GM19395 (cell line): ENCODE measurements at regions not wholly inside any gene's neighbourhood (a gene's known extent, or its start where the extent isn't known, plus 50 kb on each side); places are given as distances from the start of the nearest gene placed in this dataset.
A peak's percentile ranks its signal among the peaks of the same experiment; 100 is the strongest.
"Not testable (repeated sequence)": the region's sequence is repeated elsewhere in the genome, so short reads cannot be mapped to it uniquely, and the experiment has no call there.

Source experiments
- ATAC-seq: cut with Tn5 transposase; IDR thresholded peaks from one replicate; pipeline ENCODE4 v1.9.1; 2021; ENCODE audit warnings: mild to moderate bottlenecking, moderate library complexity; ENCODE audit not compliant: unreplicated experiment

- no peak for ATAC-seq
These were observed 289.7 kb upstream of the DNAJC19 start for GRCh38 chr3:181279239-181279565.

GRCh38 chr3:181278468-181279238 lies 289.1 kb upstream of the DNAJC19 start:
- no peak for ATAC-seq

GRCh38 chr3:181276358-181276896 lies 286.9 kb upstream of the DNAJC19 start:
- ATAC-seq = no peak

GRCh38 chr3:181274025-181274424 lies 284.5 kb upstream of the DNAJC19 start:
- no peak for ATAC-seq

- no peak for ATAC-seq
These were observed 277.8 kb upstream of the DNAJC19 start for GRCh38 chr3:181267312-181267711.

- peak; percentile 90 for ATAC-seq
These were observed 276.3 kb upstream of the DNAJC19 start for GRCh38 chr3:181265750-181266333.

- ATAC-seq = no peak
These were observed 274.9 kb upstream of the DNAJC19 start for GRCh38 chr3:181264486-181264885.

GRCh38 chr3:181253796-181254195 lies 264.3 kb upstream of the DNAJC19 start:
- ATAC-seq = no peak

- ATAC-seq = no peak
These were observed 263.1 kb upstream of the DNAJC19 start for GRCh38 chr3:181252631-181253030.

- ATAC-seq = no peak
These were observed 261.2 kb upstream of the DNAJC19 start for GRCh38 chr3:181250714-181251113.

GRCh38 chr3:181239441-181239840 lies 249.9 kb upstream of the DNAJC19 start:
- ATAC-seq = no peak

- ATAC-seq = no peak
These were observed 240.7 kb upstream of the DNAJC19 start for GRCh38 chr3:181230258-181230657.

GRCh38 chr3:181213347-181213746 lies 223.8 kb upstream of the DNAJC19 start:
- no peak for ATAC-seq

- ATAC-seq = no peak
These were observed 222.7 kb upstream of the DNAJC19 start for GRCh38 chr3:181212271-181212670.

- ATAC-seq = no peak
These were observed 220.7 kb upstream of the DNAJC19 start for GRCh38 chr3:181210275-181210674.

GRCh38 chr3:181189556-181189955 lies 200.0 kb upstream of the DNAJC19 start:
- ATAC-seq = no peak

- no peak for ATAC-seq
These were observed 194.2 kb upstream of the DNAJC19 start for GRCh38 chr3:181183764-181184163.

- ATAC-seq = not testable (repeated sequence)
These were observed 193.5 kb upstream of the DNAJC19 start for GRCh38 chr3:181183057-181183456.

- ATAC-seq = no peak
These were observed 189.5 kb upstream of the DNAJC19 start for GRCh38 chr3:181178991-181179390.

GRCh38 chr3:181176601-181177000 lies 187.1 kb upstream of the DNAJC19 start:
- ATAC-seq = peak; percentile 73

- ATAC-seq = no peak
These were observed 185.2 kb upstream of the DNAJC19 start for GRCh38 chr3:181174676-181175233.

GRCh38 chr3:181174022-181174421 lies 184.5 kb upstream of the DNAJC19 start:
- no peak for ATAC-seq
